K562 (cell line): ENCODE measurements at regions not wholly inside any gene's neighbourhood (a gene's known extent, or its start where the extent isn't known, plus 50 kb on each side); places are given as distances from the start of the nearest gene placed in this dataset.

Experiments used
- ETV5 ChIP-seq: sonication (generic); formaldehyde crosslinking; IDR thresholded peaks from 2 replicates; pipeline ENCODE4 v1.4.0; 2020; ENCODE audit warnings: low read depth, mild to moderate bottlenecking, missing genetic modification reagents
- KLF10 ChIP-seq: fragments of 250-450 bp; sonication (Bioruptor Pico); IDR thresholded peaks from 2 replicates; pipeline ENCODE4 v1.6.1; 2021; ENCODE audit warnings: matching md5 sums
- POLR2AphosphoS5 ChIP-seq: IDR thresholded peaks from 2 replicates; pipeline ENCODE4 v1.6.1; 2011; ENCODE audit warnings: mild to moderate bottlenecking, low read depth, low read length, moderate library complexity; ENCODE audit not compliant: control insufficient read depth, insufficient read depth
- ZNF436 ChIP-seq: fragments of 250-450, 450-650 bp; sonication (Bioruptor Pico); formaldehyde crosslinking; IDR thresholded peaks from 2 replicates; pipeline ENCODE4 v1.7.0; 2020; ENCODE audit warnings: mild to moderate bottlenecking
- TF ChIP-seq, protein P1 (sequence below): fragments of 450-650 bp; formaldehyde crosslinking; IDR thresholded peaks from 2 replicates; pipeline ENCODE4 v1.4.0; 2020; ENCODE audit warnings: mild to moderate bottlenecking, moderate library complexity
- TF ChIP-seq, protein P2 (sequence below): IDR thresholded peaks from 2 replicates; pipeline ENCODE4 v1.6.1; 2016; ENCODE audit warnings: missing genetic modification characterization, missing compliant biosample characterization

DNA sequence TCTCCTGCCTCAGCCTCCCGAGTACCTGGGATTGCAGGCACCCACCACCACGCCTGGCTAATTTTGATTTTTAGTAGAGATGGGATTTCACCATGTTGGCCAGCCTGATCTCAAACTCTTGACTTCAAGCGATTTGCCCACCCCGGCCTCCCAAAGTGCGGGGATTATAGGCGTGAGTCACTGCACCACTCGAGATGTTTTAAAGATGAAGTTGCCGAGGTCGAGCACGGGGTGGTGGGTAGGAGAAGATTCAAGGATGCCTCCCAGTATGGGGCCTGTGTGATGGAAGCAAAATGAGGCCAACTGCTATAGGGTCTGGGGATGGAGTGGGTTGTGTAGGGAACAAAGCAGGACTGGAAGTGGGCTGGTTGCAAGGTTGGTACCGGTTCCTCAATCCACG, 245.2 kb downstream of the MN1 start:
- TF ChIP-seq, protein P1, sequence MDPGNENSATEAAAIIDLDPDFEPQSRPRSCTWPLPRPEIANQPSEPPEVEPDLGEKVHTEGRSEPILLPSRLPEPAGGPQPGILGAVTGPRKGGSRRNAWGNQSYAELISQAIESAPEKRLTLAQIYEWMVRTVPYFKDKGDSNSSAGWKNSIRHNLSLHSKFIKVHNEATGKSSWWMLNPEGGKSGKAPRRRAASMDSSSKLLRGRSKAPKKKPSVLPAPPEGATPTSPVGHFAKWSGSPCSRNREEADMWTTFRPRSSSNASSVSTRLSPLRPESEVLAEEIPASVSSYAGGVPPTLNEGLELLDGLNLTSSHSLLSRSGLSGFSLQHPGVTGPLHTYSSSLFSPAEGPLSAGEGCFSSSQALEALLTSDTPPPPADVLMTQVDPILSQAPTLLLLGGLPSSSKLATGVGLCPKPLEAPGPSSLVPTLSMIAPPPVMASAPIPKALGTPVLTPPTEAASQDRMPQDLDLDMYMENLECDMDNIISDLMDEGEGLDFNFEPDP: no peak
- no peak for TF ChIP-seq ZNF436 (CRISPR knock-in tag)
- TF ChIP-seq, protein P2, sequence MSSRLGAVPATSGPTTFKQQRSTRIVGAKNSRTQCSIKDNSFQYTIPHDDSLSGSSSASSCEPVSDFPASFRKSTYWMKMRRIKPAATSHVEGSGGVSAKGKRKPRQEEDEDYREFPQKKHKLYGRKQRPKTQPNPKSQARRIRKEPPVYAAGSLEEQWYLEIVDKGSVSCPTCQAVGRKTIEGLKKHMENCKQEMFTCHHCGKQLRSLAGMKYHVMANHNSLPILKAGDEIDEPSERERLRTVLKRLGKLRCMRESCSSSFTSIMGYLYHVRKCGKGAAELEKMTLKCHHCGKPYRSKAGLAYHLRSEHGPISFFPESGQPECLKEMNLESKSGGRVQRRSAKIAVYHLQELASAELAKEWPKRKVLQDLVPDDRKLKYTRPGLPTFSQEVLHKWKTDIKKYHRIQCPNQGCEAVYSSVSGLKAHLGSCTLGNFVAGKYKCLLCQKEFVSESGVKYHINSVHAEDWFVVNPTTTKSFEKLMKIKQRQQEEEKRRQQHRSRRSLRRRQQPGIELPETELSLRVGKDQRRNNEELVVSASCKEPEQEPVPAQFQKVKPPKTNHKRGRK (tag): no peak
- TF ChIP-seq KLF10 (CRISPR knock-in tag): no peak
- TF ChIP-seq ETV5 (CRISPR knock-in tag): no peak
- no peak for TF ChIP-seq POLR2AphosphoS5
